ENCODE measurements at regions not wholly inside any gene's neighbourhood (a gene's known extent, or its start where the extent isn't known, plus 50 kb on each side); places are given as distances from the start of the nearest gene placed in this dataset.

GRCh38 chr6:105993341-105994117 is 92.6 kb upstream of the PRDM1 start:
- DNase-seq, result peak; percentile 49
- H3K4me2 ChIP-seq (replicated peaks; ENCODE audit: low read depth, low read length, poor library complexity, severe bottlenecking), result peak overlapping the region; percentile 74

More at GRCh38 chr6:105993341-105994117, 92.6 kb upstream of the PRDM1 start:
- Histone ChIP-seq H3K27me3 (replicated peaks in 1 of 4; ENCODE audit: control extremely low read depth in 1 of 4, control insufficient read depth in 3 of 4, insufficient read depth in 4 of 4, low read length in 3 of 4) (peaks cover 4 to 36% (median 23%) of the 10 kb centered on the region in 4 experiments), H3K9ac (ENCODE audit: low read length) (peak overlapping the region; percentile 91), H3K4me3 (ENCODE audit: control extremely low read depth in 1 of 5, extremely low read depth in 1 of 5, insufficient read depth in 1 of 5, low read depth in 2 of 5, low read length in 4 of 5) (peak overlapping the region; percentile 66 to 96 (median 89)), H3K79me2 (ENCODE audit: control insufficient read depth, insufficient read depth, low read length) (no peaks in the 10 kb centered on the region), H3K9me3 (ENCODE audit: control extremely low read depth in 1 of 3, control insufficient read depth in 2 of 3, insufficient read depth in 1 of 3, low read length in 2 of 3) (no peaks in the 10 kb centered on the region), H4K20me1 (ENCODE audit: control insufficient read depth, insufficient read depth, low read length, poor library complexity, severe bottlenecking) (no peaks in the 10 kb centered on the region), H3K4me1 (ENCODE audit: control insufficient read depth in 2 of 2, insufficient read depth in 2 of 2, low read length in 2 of 2) (peaks cover 26 to 28% of the 10 kb centered on the region in 2 donors), H2AFZ (ENCODE audit: insufficient read depth, low read depth, low read length, poor library complexity, severe bottlenecking) (peak overlapping the region; percentile 89), H3K27ac (ENCODE audit: low read length in 2 of 2) (peak overlapping the region in 1 of 2 donors; percentile 61), H3K36me3 (replicated peaks in 1 of 2; ENCODE audit: control extremely low read depth in 1 of 2, control insufficient read depth in 1 of 2, extremely low read depth in 1 of 2, insufficient read depth in 2 of 2, low read length in 1 of 2) (no peaks in the 10 kb centered on the region)
- peak overlapping the region; percentile 66 for H3K27ac Mint-ChIP-seq
- peaks cover 26% of the 10 kb centered on the region for H3K4me1 Mint-ChIP-seq
- ChIA-PET CTCF (interaction anchor here (0.6 to 4.4 kb wide), 15 partner anchors 8 to 562 kb away, joined by 3 to 37 read pairs (median 6); partner anchors contain the start of gene PRDM1), POLR2A (interaction anchor here (0.6 to 3.0 kb wide), 6 partner anchors 12 to 332 kb away, joined by 3 to 15 read pairs (median 4); partner anchors contain the start of genes ATG5 and PRDM1)
- no peak for ATAC-seq (ENCODE audit: low read depth)
- peaks cover 57% of the 10 kb centered on the region for H3K27me3 Mint-ChIP-seq
- peak overlapping the region; percentile 90 for H3K4me3 Mint-ChIP-seq
- intact Hi-C loops (cut with micrococcal nuclease), result loop anchor here (1.0 to 5.0 kb wide), 6 partner anchors 13 to 529 kb away; no protein-coding TSS in a partner anchor
- TF ChIP-seq EZH2 (IDR thresholded peaks at IDR 0.05; ENCODE audit: borderline replicate concordance, insufficient read depth, low read depth, low read length, poor library complexity, severe bottlenecking) (no peak), CTCF (IDR thresholded peaks at IDR 0.05) (no peak)
- 11% methylated on average over 23 of the region's 23 CpGs for WGBS (ENCODE audit: insufficient coverage)
- no peaks in the 10 kb centered on the region for H3K9me3 Mint-ChIP-seq (ENCODE audit: insufficient read depth)
